DMS53 treated with DMSO at 0.1 percent for 48 hours (cell line): ENCODE measurements at regions not wholly inside any gene's neighbourhood (a gene's known extent, or its start where the extent isn't known, plus 50 kb on each side); places are given as distances from the start of the nearest gene placed in this dataset.

Experiments used
- DNase-seq: peaks from one replicate; lab custom pipeline; 2025; ENCODE audit not compliant: unreplicated experiment; lab: John Stamatoyannopoulos, UW

GRCh38 chr1:186736971-186737685 lies 56.9 kb upstream of the PTGS2 start:
- DNase-seq, result no peak

- DNase-seq, result no peak
Measured at GRCh38 chr1:186735463-186735862, 55.2 kb upstream of the PTGS2 start.

GRCh38 chr1:186730951-186731729 lies 50.9 kb upstream of the PTGS2 start:
- no peak for DNase-seq
